ENCODE measurements at regions not wholly inside any gene's neighbourhood (a gene's known extent, or its start where the extent isn't known, plus 50 kb on each side); places are given as distances from the start of the nearest gene placed in this dataset.

GRCh38 chr17:43319293-43320124, 79.3 kb upstream of the ARL4D start:
- TF ChIP-seq EZH2 (IDR thresholded peaks at IDR 0.05) (no peak), POLR2AphosphoS5 (IDR thresholded peaks at IDR 0.05; ENCODE audit: borderline replicate concordance, low read depth, low read length) (no peak)

Measured in SK-N-MC (cell line).